Activated CD8-positive, alpha-beta memory T cell treated with anti-CD3 and anti-CD28 coated beads for 4 hours (primary cell): ENCODE measurements at regions not wholly inside any gene's neighbourhood (a gene's known extent, or its start where the extent isn't known, plus 50 kb on each side); places are given as distances from the start of the nearest gene placed in this dataset.
"Not testable (repeated sequence)": the region's sequence is repeated elsewhere in the genome, so short reads cannot be mapped to it uniquely, and the experiment has no call there.

ENCODE experiments used
- DNase-seq, 2 donors: peaks; one replicate each; pipeline ENCODE4 v3.0.0-alpha.2; 2020; ENCODE audit warnings: low read depth in 2 of 2

GRCh38 chr9:129561594-129562281, 59.2 kb downstream of the C9orf50 start:
- DNase-seq = no peak

- no peak for DNase-seq
These were observed 60.0 kb downstream of the C9orf50 start for GRCh38 chr9:129560881-129561306.

GRCh38 chr9:129559506-129559881, 61.4 kb downstream of the C9orf50 start:
- DNase-seq = no peak

- no peak for DNase-seq
These were observed 62.1 kb downstream of the C9orf50 start for GRCh38 chr9:129558551-129559505.

GRCh38 chr9:129558063-129558550, 62.8 kb downstream of the C9orf50 start:
- no peak for DNase-seq

- no peak for DNase-seq
These were observed 63.5 kb downstream of the C9orf50 start for GRCh38 chr9:129557192-129558036.

- DNase-seq = no peak
These were observed 64.3 kb downstream of the C9orf50 start for GRCh38 chr9:129556491-129557191.

GRCh38 chr9:129555512-129556215, 65.2 kb downstream of the C9orf50 start:
- DNase-seq = no peak

GRCh38 chr9:129554649-129555048, 66.3 kb downstream of the C9orf50 start:
- no peak for DNase-seq

GRCh38 chr9:129553277-129553676, 67.6 kb downstream of the C9orf50 start:
- DNase-seq = no peak

- no peak for DNase-seq
These were observed 68.8 kb downstream of the C9orf50 start for GRCh38 chr9:129552064-129552463.

GRCh38 chr9:129551393-129551973, 69.4 kb downstream of the C9orf50 start:
- DNase-seq = no peak

GRCh38 chr9:129550977-129551376, 69.9 kb downstream of the C9orf50 start:
- not testable (repeated sequence) for DNase-seq

GRCh38 chr9:129550199-129550839, 70.6 kb downstream of the C9orf50 start:
- no peak for DNase-seq

- DNase-seq = no peak
These were observed 71.2 kb downstream of the C9orf50 start for GRCh38 chr9:129549684-129550083.

- no peak for DNase-seq
These were observed 71.8 kb downstream of the C9orf50 start for GRCh38 chr9:129549139-129549538.

- DNase-seq = no peak
These were observed 72.2 kb downstream of the C9orf50 start for GRCh38 chr9:129548571-129549135.

GRCh38 chr9:129547869-129548570, 72.9 kb downstream of the C9orf50 start:
- no peak for DNase-seq

- DNase-seq = no peak
These were observed 73.8 kb downstream of the C9orf50 start for GRCh38 chr9:129547063-129547462.
